ENCODE measurements at regions not wholly inside any gene's neighbourhood (a gene's known extent, or its start where the extent isn't known, plus 50 kb on each side); places are given as distances from the start of the nearest gene placed in this dataset.

- TF ChIP-seq CTCF (conservative IDR thresholded peaks at IDR 0.05 in 1 of 2, IDR thresholded peaks at IDR 0.05 in 1 of 2; ENCODE audit: low read depth in 1 of 2, low read length in 2 of 2) (no peak), EZH2 (IDR thresholded peaks at IDR 0.05; ENCODE audit: low read length, missing control alignments) (no peak)
Measured at GRCh38 chr4:35087218-35087617, 1157.1 kb downstream of the ARAP2 start.

All from fibroblast of lung (primary cell).